ENCODE measurements at regions not wholly inside any gene's neighbourhood (a gene's known extent, or its start where the extent isn't known, plus 50 kb on each side); places are given as distances from the start of the nearest gene placed in this dataset.

DNA sequence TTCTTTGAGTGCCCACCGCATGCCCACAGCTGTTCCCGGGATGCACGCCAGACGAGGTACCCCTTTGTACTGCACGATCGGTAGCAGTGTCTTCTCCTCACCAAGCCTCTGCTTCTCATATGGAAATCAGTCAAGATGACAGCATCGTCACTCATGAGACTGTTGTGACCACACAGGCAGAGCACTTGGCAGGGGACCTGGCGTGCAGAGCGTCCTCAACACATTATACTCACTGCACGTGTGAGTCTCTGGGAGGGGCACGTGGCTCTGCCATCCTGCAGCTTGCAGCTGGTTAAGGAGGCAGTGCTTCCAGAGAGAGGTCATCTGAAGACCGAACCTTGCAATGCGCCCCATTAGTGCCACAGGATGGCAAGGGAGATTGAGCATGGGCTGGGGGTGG lies 266.8 kb downstream of the NPHP4 start:
- TF ChIP-seq TAF1 (IDR thresholded peaks at IDR 0.05; ENCODE audit: borderline replicate concordance, insufficient read depth, low read length) (no peak), FOXP2 (optimal IDR thresholded peaks at IDR 0.05; ENCODE audit: borderline replicate concordance, extremely low read depth, extremely low read length, insufficient read depth) (no peak), POLR2AphosphoS5 (IDR thresholded peaks at IDR 0.05; ENCODE audit: low read depth, low read length) (no peak), SIN3A (IDR thresholded peaks at IDR 0.05; ENCODE audit: borderline replicate concordance, insufficient read depth, low read length) (no peak)
- TF ChIP-seq, protein P1, sequence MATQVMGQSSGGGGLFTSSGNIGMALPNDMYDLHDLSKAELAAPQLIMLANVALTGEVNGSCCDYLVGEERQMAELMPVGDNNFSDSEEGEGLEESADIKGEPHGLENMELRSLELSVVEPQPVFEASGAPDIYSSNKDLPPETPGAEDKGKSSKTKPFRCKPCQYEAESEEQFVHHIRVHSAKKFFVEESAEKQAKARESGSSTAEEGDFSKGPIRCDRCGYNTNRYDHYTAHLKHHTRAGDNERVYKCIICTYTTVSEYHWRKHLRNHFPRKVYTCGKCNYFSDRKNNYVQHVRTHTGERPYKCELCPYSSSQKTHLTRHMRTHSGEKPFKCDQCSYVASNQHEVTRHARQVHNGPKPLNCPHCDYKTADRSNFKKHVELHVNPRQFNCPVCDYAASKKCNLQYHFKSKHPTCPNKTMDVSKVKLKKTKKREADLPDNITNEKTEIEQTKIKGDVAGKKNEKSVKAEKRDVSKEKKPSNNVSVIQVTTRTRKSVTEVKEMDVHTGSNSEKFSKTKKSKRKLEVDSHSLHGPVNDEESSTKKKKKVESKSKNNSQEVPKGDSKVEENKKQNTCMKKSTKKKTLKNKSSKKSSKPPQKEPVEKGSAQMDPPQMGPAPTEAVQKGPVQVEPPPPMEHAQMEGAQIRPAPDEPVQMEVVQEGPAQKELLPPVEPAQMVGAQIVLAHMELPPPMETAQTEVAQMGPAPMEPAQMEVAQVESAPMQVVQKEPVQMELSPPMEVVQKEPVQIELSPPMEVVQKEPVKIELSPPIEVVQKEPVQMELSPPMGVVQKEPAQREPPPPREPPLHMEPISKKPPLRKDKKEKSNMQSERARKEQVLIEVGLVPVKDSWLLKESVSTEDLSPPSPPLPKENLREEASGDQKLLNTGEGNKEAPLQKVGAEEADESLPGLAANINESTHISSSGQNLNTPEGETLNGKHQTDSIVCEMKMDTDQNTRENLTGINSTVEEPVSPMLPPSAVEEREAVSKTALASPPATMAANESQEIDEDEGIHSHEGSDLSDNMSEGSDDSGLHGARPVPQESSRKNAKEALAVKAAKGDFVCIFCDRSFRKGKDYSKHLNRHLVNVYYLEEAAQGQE (IDR thresholded peaks at IDR 0.05; ENCODE audit: insufficient read depth in 1 of 2, low read depth in 2 of 2, low read length in 2 of 2), result no peak

DNA sequence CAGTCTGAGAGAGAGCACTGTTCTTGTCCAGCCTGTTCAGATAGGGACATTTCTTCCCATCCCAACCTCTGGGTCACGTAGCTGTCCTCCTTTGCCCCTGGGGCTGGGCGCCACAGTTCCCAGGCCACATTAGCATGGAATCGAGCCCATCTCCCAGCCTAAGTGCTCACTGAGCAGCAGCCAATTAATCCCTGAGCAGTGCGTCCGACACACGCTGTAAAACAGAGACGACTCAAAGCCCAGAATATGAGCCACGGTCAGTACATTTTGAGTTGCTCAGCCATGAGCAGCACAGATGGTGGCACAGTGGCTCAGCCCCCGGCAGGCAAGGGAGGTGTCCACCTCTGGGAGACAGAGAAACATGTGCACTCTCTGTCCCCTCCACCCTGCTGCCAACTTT lies 267.4 kb downstream of the NPHP4 start:
- TF ChIP-seq FOXP2 (optimal IDR thresholded peaks at IDR 0.05; ENCODE audit: borderline replicate concordance, extremely low read depth, extremely low read length, insufficient read depth) (no peak), TAF1 (IDR thresholded peaks at IDR 0.05; ENCODE audit: borderline replicate concordance, insufficient read depth, low read length) (no peak), SIN3A (IDR thresholded peaks at IDR 0.05; ENCODE audit: borderline replicate concordance, insufficient read depth, low read length) (no peak), POLR2AphosphoS5 (IDR thresholded peaks at IDR 0.05; ENCODE audit: low read depth, low read length) (no peak)
- TF ChIP-seq, protein P1 (IDR thresholded peaks at IDR 0.05; ENCODE audit: insufficient read depth in 1 of 2, low read depth in 2 of 2, low read length in 2 of 2), result no peak

DNA sequence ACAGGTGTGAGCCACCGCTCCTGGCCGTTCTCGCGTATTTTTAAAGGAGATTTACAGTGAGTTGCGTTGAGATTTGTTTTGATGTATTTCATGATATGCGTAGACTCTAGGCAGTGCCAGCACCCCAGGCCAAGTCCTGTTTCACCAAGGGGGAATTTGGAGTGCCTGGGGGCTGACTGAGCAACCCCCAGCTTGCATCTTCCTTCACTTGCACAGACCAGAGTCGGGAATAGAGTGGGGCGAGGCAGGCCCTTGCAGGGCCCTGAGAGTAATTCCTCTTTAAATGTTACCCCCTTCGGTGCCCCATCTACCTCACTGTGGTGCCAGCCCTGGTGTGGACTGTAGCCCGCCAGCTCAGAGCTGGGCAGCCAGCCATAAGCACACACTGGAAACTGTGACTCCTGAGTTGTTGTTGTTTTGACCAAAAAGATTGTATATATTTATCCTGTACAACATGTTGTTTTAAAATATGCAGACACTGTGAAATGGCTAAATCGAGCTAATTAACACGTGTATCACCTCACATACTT lies 269.5 kb downstream of the NPHP4 start:
- TF ChIP-seq, protein P1 (IDR thresholded peaks at IDR 0.05; ENCODE audit: insufficient read depth in 1 of 2, low read depth in 2 of 2, low read length in 2 of 2), result no peak
- TF ChIP-seq SIN3A (IDR thresholded peaks at IDR 0.05; ENCODE audit: borderline replicate concordance, insufficient read depth, low read length) (no peak), FOXP2 (optimal IDR thresholded peaks at IDR 0.05; ENCODE audit: borderline replicate concordance, extremely low read depth, extremely low read length, insufficient read depth) (no peak), POLR2AphosphoS5 (IDR thresholded peaks at IDR 0.05; ENCODE audit: low read depth, low read length) (no peak), TAF1 (IDR thresholded peaks at IDR 0.05; ENCODE audit: borderline replicate concordance, insufficient read depth, low read length) (no peak)

DNA sequence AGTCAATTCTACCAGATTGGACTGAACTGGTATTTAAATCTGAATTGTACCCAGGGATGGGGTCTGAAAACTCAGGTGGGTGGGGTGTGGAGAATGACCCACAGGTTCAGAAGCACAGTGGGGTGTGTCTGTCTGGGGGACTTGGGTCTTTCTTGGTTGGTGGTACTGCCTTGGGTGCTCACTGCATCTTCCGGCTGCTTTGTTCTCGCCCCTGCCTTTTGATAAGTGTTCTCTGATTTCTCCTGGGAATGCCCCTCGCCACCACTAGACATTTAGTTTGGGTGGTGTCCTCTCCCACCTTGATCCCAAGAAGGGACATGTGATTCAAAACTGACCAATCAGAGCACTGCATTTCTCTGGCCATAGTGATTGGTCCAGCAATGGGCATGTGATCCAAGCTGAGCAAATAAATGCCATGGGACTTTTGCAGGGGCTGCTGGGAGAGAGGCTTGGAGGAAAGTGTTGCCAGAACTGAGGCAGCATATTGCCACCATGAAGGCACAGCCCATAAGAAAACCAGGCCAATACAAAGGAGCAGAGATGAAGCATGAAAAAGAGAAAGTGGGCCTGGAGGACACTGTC lies 270.5 kb downstream of the NPHP4 start:
- TF ChIP-seq SIN3A (IDR thresholded peaks at IDR 0.05; ENCODE audit: borderline replicate concordance, insufficient read depth, low read length) (no peak), TAF1 (IDR thresholded peaks at IDR 0.05; ENCODE audit: borderline replicate concordance, insufficient read depth, low read length) (no peak), FOXP2 (optimal IDR thresholded peaks at IDR 0.05; ENCODE audit: borderline replicate concordance, extremely low read depth, extremely low read length, insufficient read depth) (no peak), POLR2AphosphoS5 (IDR thresholded peaks at IDR 0.05; ENCODE audit: low read depth, low read length) (no peak)
- TF ChIP-seq, protein P1 (IDR thresholded peaks at IDR 0.05; ENCODE audit: insufficient read depth in 1 of 2, low read depth in 2 of 2, low read length in 2 of 2), result no peak

Data from PFSK-1 (cell line).